Prostate gland (tissue), 2 donors: ENCODE measurements at regions not wholly inside any gene's neighbourhood (a gene's known extent, or its start where the extent isn't known, plus 50 kb on each side); places are given as distances from the start of the nearest gene placed in this dataset.

ENCODE experiments used
- CTCF ChIP-seq, 4 experiments: fragments of 200-600 bp in 2 of 4; fragments of 450-650 bp in 2 of 4; sonication (generic) in 2 of 4; IDR thresholded peaks; 1 replicate in 3 of 4; 2 replicates in 1 of 4; pipeline ENCODE4 v1.5.1; 2016 to 2019; ENCODE audit warnings: antibody characterized with exemption in 4 of 4, mild to moderate bottlenecking in 2 of 4, moderate library complexity in 2 of 4
- POLR2A ChIP-seq: fragments of 450-650 bp; IDR thresholded peaks from one replicate; pipeline ENCODE4 v1.6.1; 2016; ENCODE audit warnings: antibody characterized with exemption, mild to moderate bottlenecking
- POLR2AphosphoS5 ChIP-seq: sonication (generic); formaldehyde crosslinking; IDR thresholded peaks from one replicate; pipeline ENCODE4 v1.6.1; 2017; ENCODE audit warnings: antibody characterized with exemption

DNA sequence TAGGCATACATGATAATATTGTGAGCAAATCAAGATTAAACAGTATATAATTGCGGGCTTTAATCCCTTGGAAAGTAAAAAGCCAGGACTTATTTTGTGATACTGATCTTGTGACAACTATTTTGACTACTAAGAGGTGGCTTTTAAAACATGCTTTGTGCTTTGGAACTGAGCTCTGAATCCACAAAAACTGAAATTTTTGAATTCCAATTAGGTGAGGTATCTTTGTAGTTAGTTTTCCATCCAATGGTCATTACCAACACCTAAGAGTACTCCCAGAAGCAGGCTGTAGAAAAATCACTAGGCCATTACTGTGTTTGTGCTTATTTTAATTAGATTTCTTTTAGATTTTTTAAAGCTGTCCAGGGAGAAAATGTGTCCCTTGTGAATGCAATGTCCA lies 559.5 kb upstream of the WWC1 start:
- no peak for TF ChIP-seq CTCF (IDR thresholded peaks at IDR 0.05)
- TF ChIP-seq POLR2A: no peak
- no peak for TF ChIP-seq POLR2AphosphoS5
